COLO829 (cell line): ENCODE measurements at regions not wholly inside any gene's neighbourhood (a gene's known extent, or its start where the extent isn't known, plus 50 kb on each side); places are given as distances from the start of the nearest gene placed in this dataset.
"Not testable (repeated sequence)": the region's sequence is repeated elsewhere in the genome, so short reads cannot be mapped to it uniquely, and the experiment has no call there.

Experiments used
- DNase-seq: peaks from one replicate; pipeline ENCODE4 v3.0.0; 2012; ENCODE audit warnings: low spot score

DNA sequence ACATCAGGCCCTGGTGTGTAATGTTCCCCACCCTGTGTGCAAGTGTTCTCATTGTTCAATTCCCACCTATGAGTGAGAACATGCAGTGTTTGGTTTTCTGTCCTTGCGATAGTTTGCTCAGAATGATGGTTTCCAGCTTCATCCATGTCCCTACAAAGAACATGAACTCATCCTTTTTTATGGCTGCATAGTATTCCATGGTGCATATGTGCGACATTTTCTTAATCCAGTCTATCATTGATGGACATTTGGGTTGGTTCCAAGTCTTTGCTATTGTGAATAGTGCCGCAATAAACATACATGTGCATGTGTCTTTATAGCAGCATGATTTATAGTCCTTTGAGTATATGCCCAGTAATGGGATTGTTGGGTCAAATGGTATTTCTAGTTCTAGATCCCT, 60.5 kb upstream of the PSME4 start:
- DNase-seq, result not testable (repeated sequence)

DNA sequence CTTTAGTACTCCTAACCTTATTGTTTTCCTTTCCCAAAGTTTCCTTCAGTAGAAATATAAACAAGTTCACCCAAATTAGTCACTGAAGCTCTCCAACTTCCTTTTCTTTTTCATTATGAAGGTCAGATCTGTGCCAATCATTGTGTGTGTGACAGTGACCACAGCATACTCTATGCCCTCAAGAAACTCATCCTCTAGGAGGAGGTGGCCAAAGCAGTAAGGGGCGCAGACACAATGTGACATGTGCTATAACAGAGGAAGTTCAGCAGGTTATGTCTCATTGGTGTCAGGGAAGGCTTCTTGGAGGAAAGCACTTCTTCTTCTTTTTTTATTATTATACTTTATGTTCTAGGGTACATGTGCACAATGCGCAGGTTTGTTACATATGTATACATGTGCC, 60.0 kb upstream of the PSME4 start:
- no peak for DNase-seq

DNA sequence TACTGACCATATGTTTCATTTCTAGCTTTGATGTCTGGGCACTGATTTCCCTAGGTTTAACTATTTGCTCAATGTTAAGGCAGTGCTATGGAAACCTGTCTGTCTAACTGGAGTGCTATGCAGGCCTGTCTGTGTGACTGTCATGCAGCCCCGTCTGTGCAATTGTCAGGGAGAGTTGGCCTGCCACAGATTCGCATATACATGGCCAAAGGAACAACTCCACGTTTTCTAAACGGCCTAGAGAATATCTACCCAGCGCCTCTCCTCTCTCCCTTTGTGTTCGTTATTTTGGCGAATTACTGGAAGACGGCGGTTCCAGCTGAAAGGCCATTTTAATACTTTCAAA, 59.6 kb upstream of the PSME4 start:
- no peak for DNase-seq

DNA sequence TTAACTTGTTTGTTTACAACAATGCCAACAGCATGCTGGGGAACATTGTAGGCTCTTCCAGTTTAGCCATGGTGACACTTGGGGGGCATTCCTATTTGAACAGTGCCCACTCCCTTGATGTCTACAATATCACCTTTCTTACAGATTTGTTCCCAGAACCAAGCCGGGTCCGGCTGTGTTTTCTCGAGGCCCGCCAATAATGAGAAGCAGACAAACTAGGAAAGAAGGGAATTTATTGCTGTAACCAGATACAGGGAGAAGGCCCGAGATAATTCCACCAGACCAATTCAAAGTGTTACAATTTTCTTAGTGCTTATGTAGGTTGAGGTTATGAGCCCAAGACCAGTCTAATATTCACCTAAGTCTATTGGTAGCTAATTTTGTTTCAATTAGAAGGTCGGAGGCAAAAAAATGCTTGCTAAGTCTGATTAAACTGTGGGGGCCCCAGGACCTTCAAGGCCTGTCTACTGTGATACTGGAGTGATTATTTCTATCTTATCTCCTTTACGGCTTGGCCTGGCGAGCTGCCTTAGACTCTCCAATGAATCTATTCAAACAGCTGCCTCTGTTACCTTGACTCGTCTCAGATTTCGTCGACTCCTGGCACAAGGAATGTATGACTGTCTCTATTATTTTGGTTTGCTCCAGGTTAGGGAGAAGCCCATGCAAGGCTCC, 59.1 kb upstream of the PSME4 start:
- no peak for DNase-seq

DNA sequence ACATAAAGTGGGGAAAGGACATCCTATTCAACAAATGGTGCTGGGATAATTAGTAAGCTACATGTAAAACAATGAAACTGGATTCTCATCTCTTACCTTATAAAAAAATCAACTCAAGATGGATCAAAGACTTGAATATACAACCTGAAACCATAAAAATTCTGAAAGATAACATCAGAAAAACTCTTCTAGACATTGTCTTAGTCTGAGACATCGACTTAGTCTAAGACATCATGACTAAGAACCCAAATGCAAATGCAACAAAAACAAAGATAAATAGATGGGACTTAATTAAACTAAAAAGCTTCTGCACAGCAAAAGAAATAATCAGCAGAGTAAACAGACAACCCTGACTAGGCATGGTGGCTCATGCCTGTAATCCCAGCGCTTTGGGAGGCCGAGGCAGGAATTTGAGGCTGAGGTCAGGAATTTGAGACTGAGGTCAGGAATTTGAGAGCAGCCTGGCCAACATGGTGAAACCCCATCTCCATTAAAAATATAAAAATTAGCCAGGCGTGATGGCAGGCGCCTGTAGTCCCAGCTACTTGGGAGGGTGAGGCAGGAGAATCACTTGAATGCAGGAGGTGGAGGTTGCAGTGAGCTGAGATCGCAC, 54.8 kb upstream of the PSME4 start:
- DNase-seq, result not testable (repeated sequence)

DNA sequence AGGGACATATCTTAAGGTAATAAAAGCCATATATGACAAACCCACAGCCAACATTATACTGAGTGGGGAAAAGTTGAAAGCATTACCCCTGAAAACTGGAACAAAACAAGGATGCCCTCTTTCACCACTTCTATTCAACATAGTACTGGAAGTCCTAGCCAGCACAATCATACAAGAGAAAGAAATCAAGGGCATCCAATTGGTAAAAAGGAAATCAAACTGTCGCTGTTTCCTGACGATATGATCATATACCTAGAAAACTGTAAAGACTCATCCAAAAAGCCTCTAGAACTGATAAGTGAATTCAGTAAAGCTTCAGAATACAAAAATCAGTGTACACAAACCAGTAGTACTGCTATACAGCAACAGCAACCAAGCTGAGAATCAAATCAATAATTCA, 53.8 kb upstream of the PSME4 start:
- DNase-seq, result no peak

DNA sequence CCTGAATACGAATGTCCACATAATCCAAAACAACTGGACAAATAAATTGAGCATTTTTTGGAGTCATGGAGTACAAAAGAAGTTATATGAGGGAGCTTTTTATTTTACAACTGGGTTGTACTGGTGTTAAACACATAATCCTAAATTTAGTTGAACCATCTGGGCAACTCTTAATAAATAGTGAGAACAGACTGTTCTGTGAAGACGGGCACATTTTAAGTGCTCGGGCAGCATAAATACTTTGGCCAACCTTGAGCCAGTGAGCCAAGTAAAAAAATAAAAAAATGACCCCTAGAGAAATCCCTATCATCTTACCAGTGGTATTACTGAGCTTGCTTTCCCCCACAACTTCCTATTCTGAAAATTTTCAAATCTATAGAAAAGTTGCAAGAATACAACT, 50.9 kb upstream of the PSME4 start:
- no peak for DNase-seq

DNA sequence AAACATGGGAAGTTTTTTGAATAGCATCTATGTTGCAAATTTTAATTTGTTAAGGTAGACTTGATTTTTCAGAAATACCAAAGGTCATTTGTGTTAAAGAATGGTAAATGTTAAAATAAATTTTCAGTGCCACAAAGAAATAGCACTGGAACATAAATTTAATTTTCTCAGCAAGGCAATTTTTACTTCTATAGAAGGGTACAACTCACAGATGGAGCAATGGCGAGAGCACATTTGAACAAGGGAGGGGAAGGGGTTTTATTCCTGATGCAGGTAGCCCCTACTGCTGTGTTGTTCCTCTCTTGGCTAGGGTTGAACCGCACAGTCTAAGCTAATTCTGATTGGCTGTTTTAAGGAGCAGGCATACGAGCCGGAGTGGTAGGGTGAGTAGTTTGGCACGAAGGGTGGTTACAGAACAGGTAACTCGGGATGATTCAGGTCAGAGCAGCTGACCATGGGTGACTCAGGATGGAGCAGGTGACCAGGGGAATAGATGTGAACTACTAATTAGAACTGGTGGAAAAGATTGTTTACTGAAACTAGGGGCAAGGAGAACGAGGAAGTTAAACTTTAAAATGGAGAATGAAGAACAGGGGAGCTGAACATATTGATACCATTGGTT, 50.1 kb upstream of the PSME4 start:
- DNase-seq, result no peak
